HEK293 (cell line): ENCODE measurements at regions not wholly inside any gene's neighbourhood (a gene's known extent, or its start where the extent isn't known, plus 50 kb on each side); places are given as distances from the start of the nearest gene placed in this dataset.

Source experiments
- CTCF ChIA-PET: fragments of 350-600 bp; formaldehyde crosslinking; extraction: SDS; loops from one replicate; lab custom pipeline; 2021; ENCODE audit warnings: antibody characterized with exemption; lab: Yijun Ruan, JAX
- POLR2A ChIA-PET: fragments of 300-600 bp; formaldehyde crosslinking; extraction: SDS; loops from one replicate; lab custom pipeline; 2020; ENCODE audit warnings: antibody characterized with exemption, inconsistent platforms; lab: Yijun Ruan, JAX
- H3K27ac ChIP-seq: fragments of 200-500 bp; sonication (Bioruptor generic); 2 replicates; pipeline ENCODE4 v1.5.1; 2014; ENCODE audit warnings: low read depth, low read length, control low read depth, inconsistent platforms; ENCODE audit errors: extremely low read depth
- H3K36me3 ChIP-seq, 2 experiments: fragments of 200-500 bp in 1 of 2; sonication (Bioruptor generic) in 1 of 2; 1 replicate in 1 of 2; 2 replicates in 1 of 2; pipeline ENCODE4 v1.5.1; 2014 to 2017; ENCODE audit warnings: inconsistent platforms in 2 of 2, low read length in 2 of 2; ENCODE audit not compliant: control insufficient read depth in 2 of 2, insufficient read depth in 1 of 2
- H3K4me1 ChIP-seq: fragments of 200-500 bp; sonication (Bioruptor generic); 2 replicates; pipeline ENCODE4 v1.5.1; 2014; ENCODE audit warnings: mild to moderate bottlenecking, low read length, inconsistent platforms; ENCODE audit not compliant: control insufficient read depth, insufficient read depth
- H3K4me3 ChIP-seq: 2 replicates; pipeline ENCODE4 v1.5.1; 2011; ENCODE audit warnings: low read depth, mild to moderate bottlenecking, control low read depth, low read length, moderate library complexity
- H3K9me3 ChIP-seq: fragments of 200-500 bp; sonication (Bioruptor generic); 2 replicates; pipeline ENCODE4 v1.5.1; 2014; ENCODE audit warnings: low read depth, low read length, inconsistent platforms; ENCODE audit not compliant: control insufficient read depth, insufficient read depth
- GFI1B ChIP-seq: fragments of 450-650 bp; formaldehyde crosslinking; IDR thresholded peaks from 2 replicates; pipeline ENCODE4 v1.5.1; 2016; ENCODE audit warnings: missing biosample characterization, missing genetic modification characterization
- PRDM10 ChIP-seq: fragments of 450-650 bp; formaldehyde crosslinking; IDR thresholded peaks from 2 replicates; pipeline ENCODE4 v1.5.1; 2016; ENCODE audit warnings: missing biosample characterization, missing genetic modification characterization
- ZNF121 ChIP-seq: fragments of 450-650 bp; formaldehyde crosslinking; IDR thresholded peaks from 2 replicates; pipeline ENCODE4 v1.5.1; 2016; ENCODE audit warnings: missing biosample characterization, missing genetic modification characterization
- ZNF157 ChIP-seq: fragments of 450-650 bp; formaldehyde crosslinking; IDR thresholded peaks from 2 replicates; pipeline ENCODE4 v1.5.1; 2016; ENCODE audit warnings: missing biosample characterization, missing genetic modification characterization
- ZNF184 ChIP-seq: fragments of 450-650 bp; IDR thresholded peaks from 2 replicates; pipeline ENCODE4 v1.5.1; 2018; ENCODE audit warnings: missing biosample characterization, mild to moderate bottlenecking, missing genetic modification characterization
- ZNF501 ChIP-seq: fragments of 450-650 bp; formaldehyde crosslinking; IDR thresholded peaks from 2 replicates; pipeline ENCODE4 v1.5.1; 2016; ENCODE audit warnings: missing biosample characterization, missing genetic modification characterization
- ZNF830 ChIP-seq: fragments of 450-650 bp; IDR thresholded peaks from 2 replicates; pipeline ENCODE4 v1.5.0; 2018; ENCODE audit warnings: missing biosample characterization, missing genetic modification characterization, low read depth, mild to moderate bottlenecking, moderate library complexity
- TF ChIP-seq, protein P1 (sequence below): fragments of 450-650 bp; formaldehyde crosslinking; IDR thresholded peaks from 2 replicates; pipeline ENCODE4 v1.5.1; 2017; ENCODE audit warnings: missing biosample characterization, missing genetic modification characterization
- TF ChIP-seq, protein P2 (sequence below): fragments of 450-650 bp; formaldehyde crosslinking; IDR thresholded peaks from 2 replicates; pipeline ENCODE4 v1.5.1; 2016; ENCODE audit warnings: missing biosample characterization, missing genetic modification characterization, borderline replicate concordance
- TF ChIP-seq, protein P3 (sequence below): fragments of 450-650 bp; formaldehyde crosslinking; IDR thresholded peaks from 2 replicates; pipeline ENCODE4 v1.5.1; 2016; ENCODE audit warnings: missing biosample characterization, missing genetic modification characterization, low read depth
- TF ChIP-seq, protein P4 (sequence below): fragments of 450-650 bp; formaldehyde crosslinking; IDR thresholded peaks from 2 replicates; pipeline ENCODE4 v1.5.1; 2016; ENCODE audit warnings: missing biosample characterization, missing genetic modification characterization
- TF ChIP-seq, protein P5 (sequence below): fragments of 450-650 bp; formaldehyde crosslinking; IDR thresholded peaks from 2 replicates; pipeline ENCODE4 v1.5.1; 2016; ENCODE audit warnings: missing biosample characterization, missing genetic modification characterization
- TF ChIP-seq, protein P6 (sequence below): fragments of 450-650 bp; formaldehyde crosslinking; conservative IDR thresholded peaks from 2 replicates; pipeline ENCODE4 v1.5.1; 2016; ENCODE audit warnings: low read depth, missing biosample characterization, missing genetic modification characterization

- Histone ChIP-seq H3K9me3 (no peaks in the 10 kb centered on the region), H3K36me3 (no peaks in the 10 kb centered on the region), H3K27ac (no peak overlapping the region), H3K4me1 (no peaks in the 10 kb centered on the region), H3K4me3 (no peak overlapping the region)
- CTCF ChIA-PET: no interaction called here
- POLR2A ChIA-PET: no interaction called here
- TF ChIP-seq PRDM10 (tag by site-specific recombination): no peak
- TF ChIP-seq ZNF184: no peak
- TF ChIP-seq ZNF501 (tag by site-specific recombination): no peak
- TF ChIP-seq, protein P1, sequence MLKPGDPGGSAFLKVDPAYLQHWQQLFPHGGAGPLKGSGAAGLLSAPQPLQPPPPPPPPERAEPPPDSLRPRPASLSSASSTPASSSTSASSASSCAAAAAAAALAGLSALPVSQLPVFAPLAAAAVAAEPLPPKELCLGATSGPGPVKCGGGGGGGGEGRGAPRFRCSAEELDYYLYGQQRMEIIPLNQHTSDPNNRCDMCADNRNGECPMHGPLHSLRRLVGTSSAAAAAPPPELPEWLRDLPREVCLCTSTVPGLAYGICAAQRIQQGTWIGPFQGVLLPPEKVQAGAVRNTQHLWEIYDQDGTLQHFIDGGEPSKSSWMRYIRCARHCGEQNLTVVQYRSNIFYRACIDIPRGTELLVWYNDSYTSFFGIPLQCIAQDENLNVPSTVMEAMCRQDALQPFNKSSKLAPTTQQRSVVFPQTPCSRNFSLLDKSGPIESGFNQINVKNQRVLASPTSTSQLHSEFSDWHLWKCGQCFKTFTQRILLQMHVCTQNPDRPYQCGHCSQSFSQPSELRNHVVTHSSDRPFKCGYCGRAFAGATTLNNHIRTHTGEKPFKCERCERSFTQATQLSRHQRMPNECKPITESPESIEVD: no peak
- TF ChIP-seq, protein P2, sequence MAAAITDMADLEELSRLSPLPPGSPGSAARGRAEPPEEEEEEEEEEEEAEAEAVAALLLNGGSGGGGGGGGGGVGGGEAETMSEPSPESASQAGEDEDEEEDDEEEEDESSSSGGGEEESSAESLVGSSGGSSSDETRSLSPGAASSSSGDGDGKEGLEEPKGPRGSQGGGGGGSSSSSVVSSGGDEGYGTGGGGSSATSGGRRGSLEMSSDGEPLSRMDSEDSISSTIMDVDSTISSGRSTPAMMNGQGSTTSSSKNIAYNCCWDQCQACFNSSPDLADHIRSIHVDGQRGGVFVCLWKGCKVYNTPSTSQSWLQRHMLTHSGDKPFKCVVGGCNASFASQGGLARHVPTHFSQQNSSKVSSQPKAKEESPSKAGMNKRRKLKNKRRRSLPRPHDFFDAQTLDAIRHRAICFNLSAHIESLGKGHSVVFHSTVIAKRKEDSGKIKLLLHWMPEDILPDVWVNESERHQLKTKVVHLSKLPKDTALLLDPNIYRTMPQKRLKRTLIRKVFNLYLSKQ (tag by site-specific recombination): no peak
- TF ChIP-seq ZNF830 (tag by site-specific recombination): no peak
- TF ChIP-seq, protein P3, sequence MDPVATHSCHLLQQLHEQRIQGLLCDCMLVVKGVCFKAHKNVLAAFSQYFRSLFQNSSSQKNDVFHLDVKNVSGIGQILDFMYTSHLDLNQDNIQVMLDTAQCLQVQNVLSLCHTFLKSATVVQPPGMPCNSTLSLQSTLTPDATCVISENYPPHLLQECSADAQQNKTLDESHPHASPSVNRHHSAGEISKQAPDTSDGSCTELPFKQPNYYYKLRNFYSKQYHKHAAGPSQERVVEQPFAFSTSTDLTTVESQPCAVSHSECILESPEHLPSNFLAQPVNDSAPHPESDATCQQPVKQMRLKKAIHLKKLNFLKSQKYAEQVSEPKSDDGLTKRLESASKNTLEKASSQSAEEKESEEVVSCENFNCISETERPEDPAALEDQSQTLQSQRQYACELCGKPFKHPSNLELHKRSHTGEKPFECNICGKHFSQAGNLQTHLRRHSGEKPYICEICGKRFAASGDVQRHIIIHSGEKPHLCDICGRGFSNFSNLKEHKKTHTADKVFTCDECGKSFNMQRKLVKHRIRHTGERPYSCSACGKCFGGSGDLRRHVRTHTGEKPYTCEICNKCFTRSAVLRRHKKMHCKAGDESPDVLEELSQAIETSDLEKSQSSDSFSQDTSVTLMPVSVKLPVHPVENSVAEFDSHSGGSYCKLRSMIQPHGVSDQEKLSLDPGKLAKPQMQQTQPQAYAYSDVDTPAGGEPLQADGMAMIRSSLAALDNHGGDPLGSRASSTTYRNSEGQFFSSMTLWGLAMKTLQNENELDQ: no peak
- TF ChIP-seq, protein P4, sequence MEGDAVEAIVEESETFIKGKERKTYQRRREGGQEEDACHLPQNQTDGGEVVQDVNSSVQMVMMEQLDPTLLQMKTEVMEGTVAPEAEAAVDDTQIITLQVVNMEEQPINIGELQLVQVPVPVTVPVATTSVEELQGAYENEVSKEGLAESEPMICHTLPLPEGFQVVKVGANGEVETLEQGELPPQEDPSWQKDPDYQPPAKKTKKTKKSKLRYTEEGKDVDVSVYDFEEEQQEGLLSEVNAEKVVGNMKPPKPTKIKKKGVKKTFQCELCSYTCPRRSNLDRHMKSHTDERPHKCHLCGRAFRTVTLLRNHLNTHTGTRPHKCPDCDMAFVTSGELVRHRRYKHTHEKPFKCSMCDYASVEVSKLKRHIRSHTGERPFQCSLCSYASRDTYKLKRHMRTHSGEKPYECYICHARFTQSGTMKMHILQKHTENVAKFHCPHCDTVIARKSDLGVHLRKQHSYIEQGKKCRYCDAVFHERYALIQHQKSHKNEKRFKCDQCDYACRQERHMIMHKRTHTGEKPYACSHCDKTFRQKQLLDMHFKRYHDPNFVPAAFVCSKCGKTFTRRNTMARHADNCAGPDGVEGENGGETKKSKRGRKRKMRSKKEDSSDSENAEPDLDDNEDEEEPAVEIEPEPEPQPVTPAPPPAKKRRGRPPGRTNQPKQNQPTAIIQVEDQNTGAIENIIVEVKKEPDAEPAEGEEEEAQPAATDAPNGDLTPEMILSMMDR: no peak
- no peak for TF ChIP-seq ZNF121
- TF ChIP-seq, protein P5, sequence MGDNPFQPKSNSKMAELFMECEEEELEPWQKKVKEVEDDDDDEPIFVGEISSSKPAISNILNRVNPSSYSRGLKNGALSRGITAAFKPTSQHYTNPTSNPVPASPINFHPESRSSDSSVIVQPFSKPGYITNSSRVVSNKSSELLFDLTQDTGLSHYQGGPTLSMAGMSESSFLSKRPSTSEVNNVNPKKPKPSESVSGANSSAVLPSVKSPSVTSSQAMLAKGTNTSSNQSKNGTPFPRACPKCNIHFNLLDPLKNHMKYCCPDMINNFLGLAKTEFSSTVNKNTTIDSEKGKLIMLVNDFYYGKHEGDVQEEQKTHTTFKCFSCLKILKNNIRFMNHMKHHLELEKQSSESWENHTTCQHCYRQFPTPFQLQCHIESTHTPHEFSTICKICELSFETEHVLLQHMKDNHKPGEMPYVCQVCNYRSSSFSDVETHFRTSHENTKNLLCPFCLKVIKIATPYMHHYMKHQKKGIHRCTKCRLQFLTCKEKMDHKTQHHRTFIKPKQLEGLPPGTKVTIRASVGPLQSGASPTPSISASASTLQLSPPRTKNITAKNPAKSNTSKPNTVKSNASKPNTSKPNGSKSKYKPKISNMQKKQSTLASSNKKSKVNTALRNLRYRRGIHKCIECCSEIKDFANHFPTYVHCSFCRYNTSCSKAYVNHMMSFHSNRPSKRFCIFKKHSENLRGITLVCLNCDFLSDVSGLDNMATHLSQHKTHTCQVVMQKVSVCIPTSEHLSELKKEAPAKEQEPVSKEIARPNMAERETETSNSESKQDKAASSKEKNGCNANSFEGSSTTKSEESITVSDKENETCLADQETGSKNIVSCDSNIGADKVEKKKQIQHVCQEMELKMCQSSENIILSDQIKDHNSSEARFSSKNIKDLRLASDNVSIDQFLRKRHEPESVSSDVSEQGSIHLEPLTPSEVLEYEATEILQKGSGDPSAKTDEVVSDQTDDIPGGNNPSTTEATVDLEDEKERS (tag by site-specific recombination): no peak
- no peak for TF ChIP-seq GFI1B (tag by site-specific recombination)
- TF ChIP-seq, protein P6, sequence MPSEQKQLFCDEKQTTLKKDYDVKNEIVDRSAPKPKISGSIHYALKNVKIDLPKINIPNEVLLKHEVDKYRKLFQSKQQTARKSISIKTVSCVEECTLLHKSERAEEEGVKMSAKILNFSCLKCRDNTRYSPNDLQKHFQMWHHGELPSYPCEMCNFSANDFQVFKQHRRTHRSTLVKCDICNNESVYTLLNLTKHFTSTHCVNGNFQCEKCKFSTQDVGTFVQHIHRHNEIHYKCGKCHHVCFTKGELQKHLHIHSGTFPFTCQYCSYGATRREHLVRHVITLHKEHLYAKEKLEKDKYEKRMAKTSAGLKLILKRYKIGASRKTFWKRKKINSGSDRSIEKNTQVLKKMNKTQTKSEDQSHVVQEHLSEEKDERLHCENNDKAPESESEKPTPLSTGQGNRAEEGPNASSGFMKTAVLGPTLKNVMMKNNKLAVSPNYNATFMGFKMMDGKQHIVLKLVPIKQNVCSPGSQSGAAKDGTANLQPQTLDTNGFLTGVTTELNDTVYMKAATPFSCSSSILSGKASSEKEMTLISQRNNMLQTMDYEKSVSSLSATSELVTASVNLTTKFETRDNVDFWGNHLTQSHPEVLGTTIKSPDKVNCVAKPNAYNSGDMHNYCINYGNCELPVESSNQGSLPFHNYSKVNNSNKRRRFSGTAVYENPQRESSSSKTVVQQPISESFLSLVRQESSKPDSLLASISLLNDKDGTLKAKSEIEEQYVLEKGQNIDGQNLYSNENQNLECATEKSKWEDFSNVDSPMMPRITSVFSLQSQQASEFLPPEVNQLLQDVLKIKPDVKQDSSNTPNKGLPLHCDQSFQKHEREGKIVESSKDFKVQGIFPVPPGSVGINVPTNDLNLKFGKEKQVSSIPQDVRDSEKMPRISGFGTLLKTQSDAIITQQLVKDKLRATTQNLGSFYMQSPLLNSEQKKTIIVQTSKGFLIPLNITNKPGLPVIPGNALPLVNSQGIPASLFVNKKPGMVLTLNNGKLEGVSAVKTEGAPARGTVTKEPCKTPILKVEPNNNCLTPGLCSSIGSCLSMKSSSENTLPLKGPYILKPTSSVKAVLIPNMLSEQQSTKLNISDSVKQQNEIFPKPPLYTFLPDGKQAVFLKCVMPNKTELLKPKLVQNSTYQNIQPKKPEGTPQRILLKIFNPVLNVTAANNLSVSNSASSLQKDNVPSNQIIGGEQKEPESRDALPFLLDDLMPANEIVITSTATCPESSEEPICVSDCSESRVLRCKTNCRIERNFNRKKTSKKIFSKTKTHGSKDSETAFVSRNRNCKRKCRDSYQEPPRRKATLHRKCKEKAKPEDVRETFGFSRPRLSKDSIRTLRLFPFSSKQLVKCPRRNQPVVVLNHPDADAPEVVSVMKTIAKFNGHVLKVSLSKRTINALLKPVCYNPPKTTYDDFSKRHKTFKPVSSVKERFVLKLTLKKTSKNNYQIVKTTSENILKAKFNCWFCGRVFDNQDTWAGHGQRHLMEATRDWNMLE: no peak
- TF ChIP-seq ZNF157 (tag by site-specific recombination): no peak
Measured at GRCh38 chr6:85942844-85943243, 300.2 kb upstream of the SYNCRIP start.
